ENCODE measurements at regions not wholly inside any gene's neighbourhood (a gene's known extent, or its start where the extent isn't known, plus 50 kb on each side); places are given as distances from the start of the nearest gene placed in this dataset.

DNA sequence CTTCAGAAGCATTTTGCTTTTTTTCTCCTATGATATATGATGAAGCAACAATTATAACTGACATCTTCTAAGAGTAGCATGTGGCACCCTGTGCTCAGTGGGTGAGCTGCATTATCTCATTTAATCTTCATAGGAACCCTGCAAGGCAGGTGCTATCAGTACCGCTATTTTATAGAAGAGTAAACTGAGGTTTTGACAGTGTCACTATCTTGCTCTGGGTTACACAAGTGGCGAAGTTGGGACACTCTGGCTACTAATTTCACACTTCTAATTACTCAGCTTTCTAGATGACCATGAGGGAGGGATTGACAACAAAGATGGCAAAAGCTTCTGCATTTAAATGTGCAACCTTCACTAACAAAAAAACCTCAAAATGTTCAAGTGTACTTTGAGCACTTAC lies 76.9 kb upstream of the CAMK2D start:
- no peaks in the 10 kb centered on the region for H3K36me3 ChIP-seq (replicated peaks)
- H3K27me3 ChIP-seq (replicated peaks), result no peaks in the 10 kb centered on the region
- no peak overlapping the region for H3K4me3 ChIP-seq (ENCODE audit: low read depth, low read length)
- DNase-seq, result no peak
- H3K27ac ChIP-seq, result no peak overlapping the region
- no peak for TF ChIP-seq CTCF (IDR thresholded peaks at IDR 0.05; ENCODE audit: low read depth, low read length, missing control alignments)
- in situ Hi-C loops (cut with HindIII; ENCODE audit: low pct_ligation_motif_present, low sequenced_read_pairs), result no loop called here

DNA sequence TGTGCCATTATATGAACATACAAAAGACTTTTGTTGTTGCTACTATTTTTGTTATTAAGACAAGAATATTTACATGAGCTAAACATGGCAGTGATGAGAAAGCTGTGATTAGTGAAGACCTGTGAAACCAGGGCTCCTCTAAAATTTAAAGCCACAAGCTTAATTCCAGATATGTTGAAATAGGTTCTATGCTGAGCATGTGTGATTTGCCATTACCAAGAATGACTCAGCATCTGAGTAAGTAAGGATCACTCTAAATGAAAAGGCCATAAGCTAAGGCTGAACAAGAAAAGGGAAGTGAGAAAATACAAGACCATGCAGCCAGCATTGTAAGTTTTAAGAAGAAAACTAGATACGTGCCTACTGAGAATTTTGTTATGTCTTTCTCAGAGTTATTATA lies 75.9 kb upstream of the CAMK2D start:
- peak; percentile 50 for DNase-seq
- Histone ChIP-seq H3K36me3 (replicated peaks) (no peaks in the 10 kb centered on the region), H3K27me3 (replicated peaks) (no peaks in the 10 kb centered on the region), H3K4me3 (ENCODE audit: low read depth, low read length) (no peak overlapping the region), H3K27ac (peak overlapping the region; percentile 25)
- in situ Hi-C loops (cut with HindIII; ENCODE audit: low pct_ligation_motif_present, low sequenced_read_pairs), result no loop called here
- no peak for TF ChIP-seq CTCF (IDR thresholded peaks at IDR 0.05; ENCODE audit: low read depth, low read length, missing control alignments)

DNA sequence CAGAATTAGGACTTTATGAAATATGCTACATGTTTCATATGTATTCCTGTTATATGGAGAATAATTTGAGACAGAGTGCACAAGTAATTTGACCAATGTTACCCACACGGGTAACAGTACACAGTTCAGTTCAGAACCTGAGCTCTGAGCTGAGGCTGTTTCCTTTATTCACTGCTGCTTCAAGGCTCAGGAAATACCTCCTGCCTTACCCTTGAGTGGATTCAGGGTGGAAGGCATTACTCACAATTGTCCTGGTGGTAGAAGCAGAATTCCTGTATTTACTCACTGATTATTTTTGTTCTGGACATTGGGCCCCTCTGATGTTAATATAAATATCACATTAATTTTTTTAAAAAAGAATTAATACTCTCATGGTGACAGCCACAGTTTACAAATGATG lies 73.5 kb upstream of the CAMK2D start:
- no peaks in the 10 kb centered on the region for H3K27me3 ChIP-seq (replicated peaks)
- H3K4me3 ChIP-seq (ENCODE audit: low read depth, low read length), result no peak overlapping the region
- in situ Hi-C loops (cut with HindIII; ENCODE audit: low pct_ligation_motif_present, low sequenced_read_pairs), result no loop called here
- peak; percentile 54 for DNase-seq
- TF ChIP-seq CTCF (IDR thresholded peaks at IDR 0.05; ENCODE audit: low read depth, low read length, missing control alignments), result no peak
- H3K27ac ChIP-seq, result no peak overlapping the region
- H3K36me3 ChIP-seq (replicated peaks), result no peaks in the 10 kb centered on the region

- in situ Hi-C loops (cut with HindIII; ENCODE audit: low pct_ligation_motif_present, low sequenced_read_pairs), result no loop called here
- H3K36me3 ChIP-seq (replicated peaks), result no peaks in the 10 kb centered on the region
- no peak for TF ChIP-seq CTCF (IDR thresholded peaks at IDR 0.05; ENCODE audit: low read depth, low read length, missing control alignments)
- no peak overlapping the region for H3K27ac ChIP-seq
- no peaks in the 10 kb centered on the region for H3K27me3 ChIP-seq (replicated peaks)
- DNase-seq, result no peak
- no peak overlapping the region for H3K4me3 ChIP-seq (ENCODE audit: low read depth, low read length)
Measured at GRCh38 chr4:113834298-113834697, 72.8 kb upstream of the CAMK2D start.

DNA sequence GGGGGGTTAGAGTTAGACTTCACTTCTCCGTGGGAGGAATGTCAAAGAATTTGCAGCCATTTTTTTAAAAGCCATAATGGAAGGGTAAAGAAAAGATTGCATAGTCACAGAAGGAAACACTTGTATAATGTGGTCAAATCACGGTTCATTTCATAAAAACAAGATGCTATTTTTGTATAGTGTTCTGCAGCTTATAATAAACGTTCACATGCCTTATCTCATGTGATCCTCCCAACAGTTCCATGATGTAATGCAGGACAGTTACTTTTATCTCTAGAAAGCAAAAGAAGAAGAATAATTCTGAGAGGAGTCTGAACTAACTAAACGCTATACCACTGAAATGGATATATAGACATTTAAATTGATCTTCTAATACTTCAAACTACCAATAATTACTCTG lies 71.3 kb upstream of the CAMK2D start:
- DNase-seq, result no peak
- Histone ChIP-seq H3K4me3 (ENCODE audit: low read depth, low read length) (no peak overlapping the region), H3K27me3 (replicated peaks) (no peaks in the 10 kb centered on the region), H3K27ac (no peak overlapping the region), H3K36me3 (replicated peaks) (no peaks in the 10 kb centered on the region)
- in situ Hi-C loops (cut with HindIII; ENCODE audit: low pct_ligation_motif_present, low sequenced_read_pairs), result no loop called here
- no peak for TF ChIP-seq CTCF (IDR thresholded peaks at IDR 0.05; ENCODE audit: low read depth, low read length, missing control alignments)

DNA sequence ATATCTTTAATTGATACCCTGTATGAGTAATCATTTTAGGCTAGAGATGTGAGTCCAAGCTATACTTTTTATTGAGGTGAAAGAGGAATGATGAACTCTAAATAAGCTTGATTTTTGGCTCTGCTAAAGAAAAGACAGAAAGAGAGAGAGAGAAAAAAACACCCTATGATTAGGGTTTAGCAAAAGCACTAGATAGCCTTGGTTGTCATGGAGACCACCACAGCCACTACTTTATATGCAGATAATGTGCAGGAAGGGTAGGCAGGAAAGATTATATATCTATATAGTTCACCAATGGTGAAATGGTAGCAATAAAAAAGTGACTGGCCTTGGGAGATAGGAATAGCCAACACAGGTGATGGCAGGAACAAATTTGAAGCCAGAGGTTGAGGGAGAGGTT lies 69.9 kb upstream of the CAMK2D start:
- no peak for TF ChIP-seq CTCF (IDR thresholded peaks at IDR 0.05; ENCODE audit: low read depth, low read length, missing control alignments)
- no peaks in the 10 kb centered on the region for H3K36me3 ChIP-seq (replicated peaks)
- H3K4me3 ChIP-seq (ENCODE audit: low read depth, low read length), result no peak overlapping the region
- DNase-seq, result no peak
- H3K27me3 ChIP-seq (replicated peaks), result no peaks in the 10 kb centered on the region
- in situ Hi-C loops (cut with HindIII; ENCODE audit: low pct_ligation_motif_present, low sequenced_read_pairs), result no loop called here
- H3K27ac ChIP-seq, result no peak overlapping the region

Data from brain microvascular endothelial cell (primary cell).